WTC11 (cell line): ENCODE measurements at regions not wholly inside any gene's neighbourhood (a gene's known extent, or its start where the extent isn't known, plus 50 kb on each side); places are given as distances from the start of the nearest gene placed in this dataset.

Experiments used
- KAT7 ChIP-seq: sonication (generic); formaldehyde crosslinking; IDR thresholded peaks from 2 replicates; pipeline ENCODE4 v1.8.1; 2023; ENCODE audit warnings: missing genetic modification reagents, mild to moderate bottlenecking, borderline replicate concordance
- TEAD4 ChIP-seq: sonication (generic); formaldehyde crosslinking; IDR thresholded peaks from 2 replicates; pipeline ENCODE4 v1.8.0; 2022; ENCODE audit warnings: mild to moderate bottlenecking, missing genetic modification reagents
- ZNF416 ChIP-seq: fragments of 250-450 bp; sonication (Bioruptor Pico); IDR thresholded peaks from 2 replicates; pipeline ENCODE4 v1.9.0; 2021; ENCODE audit warnings: mild to moderate bottlenecking, inconsistent platforms
- TF ChIP-seq, protein P1 (sequence below): fragments of 200-600 bp; IDR thresholded peaks from 2 replicates; pipeline ENCODE4 v1.8.0; 2022; ENCODE audit warnings: antibody characterized with exemption
- TF ChIP-seq, protein P2 (sequence below): sonication (generic); formaldehyde crosslinking; conservative IDR thresholded peaks from 2 replicates; pipeline ENCODE4 v1.8.1; 2023; ENCODE audit warnings: mild to moderate bottlenecking, low read depth, missing genetic modification reagents, moderate library complexity
- TF ChIP-seq, protein P3 (sequence below): sonication (generic); formaldehyde crosslinking; IDR thresholded peaks from 2 replicates; pipeline ENCODE4 v1.8.1; 2023; ENCODE audit warnings: mild to moderate bottlenecking, missing genetic modification reagents

DNA sequence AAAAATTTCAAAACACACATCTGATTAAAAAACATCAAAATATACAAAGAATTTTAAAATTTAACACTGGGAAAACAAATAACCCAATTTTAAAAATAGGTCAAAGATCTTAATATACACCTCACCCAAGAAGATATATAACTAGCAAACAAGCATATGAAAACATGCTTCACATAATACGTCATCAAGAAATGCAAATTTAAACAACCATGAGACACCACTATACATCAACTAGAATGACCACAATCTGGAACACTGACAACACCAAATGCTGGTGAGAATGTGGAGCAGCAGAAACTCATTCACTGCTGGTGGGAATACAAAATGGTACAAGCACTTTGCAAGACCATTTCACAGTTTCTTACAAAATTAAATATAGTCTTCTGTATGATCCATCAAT lies 498.4 kb downstream of the IPMK start:
- TF ChIP-seq, protein P1, sequence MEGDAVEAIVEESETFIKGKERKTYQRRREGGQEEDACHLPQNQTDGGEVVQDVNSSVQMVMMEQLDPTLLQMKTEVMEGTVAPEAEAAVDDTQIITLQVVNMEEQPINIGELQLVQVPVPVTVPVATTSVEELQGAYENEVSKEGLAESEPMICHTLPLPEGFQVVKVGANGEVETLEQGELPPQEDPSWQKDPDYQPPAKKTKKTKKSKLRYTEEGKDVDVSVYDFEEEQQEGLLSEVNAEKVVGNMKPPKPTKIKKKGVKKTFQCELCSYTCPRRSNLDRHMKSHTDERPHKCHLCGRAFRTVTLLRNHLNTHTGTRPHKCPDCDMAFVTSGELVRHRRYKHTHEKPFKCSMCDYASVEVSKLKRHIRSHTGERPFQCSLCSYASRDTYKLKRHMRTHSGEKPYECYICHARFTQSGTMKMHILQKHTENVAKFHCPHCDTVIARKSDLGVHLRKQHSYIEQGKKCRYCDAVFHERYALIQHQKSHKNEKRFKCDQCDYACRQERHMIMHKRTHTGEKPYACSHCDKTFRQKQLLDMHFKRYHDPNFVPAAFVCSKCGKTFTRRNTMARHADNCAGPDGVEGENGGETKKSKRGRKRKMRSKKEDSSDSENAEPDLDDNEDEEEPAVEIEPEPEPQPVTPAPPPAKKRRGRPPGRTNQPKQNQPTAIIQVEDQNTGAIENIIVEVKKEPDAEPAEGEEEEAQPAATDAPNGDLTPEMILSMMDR = no peak
- TF ChIP-seq KAT7 (CRISPR knock-in tag) (no peak), ZNF416 (CRISPR knock-in tag) (no peak), TEAD4 (CRISPR knock-in tag) (no peak)
- TF ChIP-seq, protein P2, sequence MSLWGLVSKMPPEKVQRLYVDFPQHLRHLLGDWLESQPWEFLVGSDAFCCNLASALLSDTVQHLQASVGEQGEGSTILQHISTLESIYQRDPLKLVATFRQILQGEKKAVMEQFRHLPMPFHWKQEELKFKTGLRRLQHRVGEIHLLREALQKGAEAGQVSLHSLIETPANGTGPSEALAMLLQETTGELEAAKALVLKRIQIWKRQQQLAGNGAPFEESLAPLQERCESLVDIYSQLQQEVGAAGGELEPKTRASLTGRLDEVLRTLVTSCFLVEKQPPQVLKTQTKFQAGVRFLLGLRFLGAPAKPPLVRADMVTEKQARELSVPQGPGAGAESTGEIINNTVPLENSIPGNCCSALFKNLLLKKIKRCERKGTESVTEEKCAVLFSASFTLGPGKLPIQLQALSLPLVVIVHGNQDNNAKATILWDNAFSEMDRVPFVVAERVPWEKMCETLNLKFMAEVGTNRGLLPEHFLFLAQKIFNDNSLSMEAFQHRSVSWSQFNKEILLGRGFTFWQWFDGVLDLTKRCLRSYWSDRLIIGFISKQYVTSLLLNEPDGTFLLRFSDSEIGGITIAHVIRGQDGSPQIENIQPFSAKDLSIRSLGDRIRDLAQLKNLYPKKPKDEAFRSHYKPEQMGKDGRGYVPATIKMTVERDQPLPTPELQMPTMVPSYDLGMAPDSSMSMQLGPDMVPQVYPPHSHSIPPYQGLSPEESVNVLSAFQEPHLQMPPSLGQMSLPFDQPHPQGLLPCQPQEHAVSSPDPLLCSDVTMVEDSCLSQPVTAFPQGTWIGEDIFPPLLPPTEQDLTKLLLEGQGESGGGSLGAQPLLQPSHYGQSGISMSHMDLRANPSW (CRISPR knock-in tag) = no peak
- TF ChIP-seq, protein P3, sequence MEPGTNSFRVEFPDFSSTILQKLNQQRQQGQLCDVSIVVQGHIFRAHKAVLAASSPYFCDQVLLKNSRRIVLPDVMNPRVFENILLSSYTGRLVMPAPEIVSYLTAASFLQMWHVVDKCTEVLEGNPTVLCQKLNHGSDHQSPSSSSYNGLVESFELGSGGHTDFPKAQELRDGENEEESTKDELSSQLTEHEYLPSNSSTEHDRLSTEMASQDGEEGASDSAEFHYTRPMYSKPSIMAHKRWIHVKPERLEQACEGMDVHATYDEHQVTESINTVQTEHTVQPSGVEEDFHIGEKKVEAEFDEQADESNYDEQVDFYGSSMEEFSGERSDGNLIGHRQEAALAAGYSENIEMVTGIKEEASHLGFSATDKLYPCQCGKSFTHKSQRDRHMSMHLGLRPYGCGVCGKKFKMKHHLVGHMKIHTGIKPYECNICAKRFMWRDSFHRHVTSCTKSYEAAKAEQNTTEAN (CRISPR knock-in tag) = no peak
